Suppressor macrophage treated with lipopolysaccharide for 4 hours (primary cell): ENCODE measurements at regions not wholly inside any gene's neighbourhood (a gene's known extent, or its start where the extent isn't known, plus 50 kb on each side); places are given as distances from the start of the nearest gene placed in this dataset.

Experiments used
- DNase-seq: peaks from one replicate; pipeline ENCODE4 v3.0.0-alpha.2; 2020

- no peak for DNase-seq
Observed at GRCh38 chr6:163701762-163702161, 287.2 kb downstream of the QKI start.

GRCh38 chr6:163698086-163698485 is 283.6 kb downstream of the QKI start:
- DNase-seq = peak; percentile 52

- DNase-seq = peak; percentile 54
Observed at GRCh38 chr6:163696311-163696710, 281.8 kb downstream of the QKI start.

- DNase-seq = no peak
Observed at GRCh38 chr6:163695414-163695864, 280.9 kb downstream of the QKI start.

DNA sequence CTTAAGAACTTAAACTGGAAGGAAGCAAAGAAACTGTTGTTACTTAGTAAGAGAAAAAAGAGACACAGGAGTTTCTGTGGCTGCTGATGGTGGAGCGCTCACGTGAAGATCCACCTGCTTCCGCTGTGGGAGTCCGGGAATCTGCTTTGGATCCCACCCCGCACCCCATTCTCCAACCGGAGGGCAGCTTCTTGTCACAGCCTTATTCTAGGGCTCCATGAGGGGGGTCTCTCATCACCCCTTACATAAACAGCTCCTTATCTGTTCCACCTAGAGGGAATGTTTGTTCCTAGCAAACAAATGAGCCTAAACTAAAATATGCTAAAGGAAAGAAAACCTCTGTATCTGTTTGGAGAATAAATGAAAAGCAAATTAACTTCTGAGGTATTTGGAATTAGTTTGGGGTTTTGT is 280.5 kb downstream of the QKI start:
- DNase-seq = no peak

- DNase-seq = no peak
Observed at GRCh38 chr6:163694072-163694471, 279.6 kb downstream of the QKI start.

DNA sequence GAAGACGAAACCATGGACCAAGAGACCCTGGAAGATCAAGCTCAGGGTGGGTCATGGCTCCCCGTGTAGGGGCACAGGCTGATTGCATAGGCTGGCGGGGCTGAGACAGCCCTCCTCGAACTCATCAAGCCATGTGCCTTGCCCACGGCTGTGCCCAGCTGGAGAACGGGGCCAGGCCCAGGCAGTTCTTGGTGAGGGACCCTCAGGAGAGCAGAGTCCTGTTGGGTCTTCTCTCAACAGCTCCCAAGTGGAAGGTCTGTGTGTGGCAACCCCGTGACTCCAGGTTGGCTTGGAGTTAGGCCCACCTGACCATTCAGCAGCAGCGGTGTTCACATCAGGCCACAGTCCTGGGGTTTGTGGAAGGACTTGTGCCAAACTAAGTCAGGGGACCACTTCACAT is 276.5 kb downstream of the QKI start:
- DNase-seq = no peak

GRCh38 chr6:163688739-163689362 is 274.3 kb downstream of the QKI start:
- DNase-seq = no peak

GRCh38 chr6:163687075-163687474 is 272.6 kb downstream of the QKI start:
- DNase-seq = no peak

DNA sequence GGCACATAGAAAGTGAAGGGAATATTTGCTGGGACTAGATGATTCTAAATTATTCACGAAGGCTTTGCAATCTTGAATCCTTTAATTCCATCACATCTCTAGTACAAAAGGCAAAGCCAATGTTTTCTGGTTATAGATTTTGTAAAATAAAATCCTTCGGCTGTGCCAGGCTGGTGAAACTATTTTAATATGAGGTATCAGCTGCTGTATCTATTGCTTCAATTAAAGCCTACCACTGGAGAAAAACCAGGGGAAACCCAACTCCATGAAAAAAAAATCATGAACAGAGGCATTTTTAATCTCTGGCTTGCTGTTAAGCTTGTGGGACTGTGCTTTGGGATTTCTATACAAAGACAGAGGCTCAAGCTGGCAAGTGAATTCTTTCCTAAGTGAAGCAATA is 271.8 kb downstream of the QKI start:
- no peak for DNase-seq

GRCh38 chr6:163683105-163683622 is 268.6 kb downstream of the QKI start:
- no peak for DNase-seq

- no peak for DNase-seq
Observed at GRCh38 chr6:163679753-163680152, 265.2 kb downstream of the QKI start.

GRCh38 chr6:163679012-163679660 is 264.6 kb downstream of the QKI start:
- no peak for DNase-seq

DNA sequence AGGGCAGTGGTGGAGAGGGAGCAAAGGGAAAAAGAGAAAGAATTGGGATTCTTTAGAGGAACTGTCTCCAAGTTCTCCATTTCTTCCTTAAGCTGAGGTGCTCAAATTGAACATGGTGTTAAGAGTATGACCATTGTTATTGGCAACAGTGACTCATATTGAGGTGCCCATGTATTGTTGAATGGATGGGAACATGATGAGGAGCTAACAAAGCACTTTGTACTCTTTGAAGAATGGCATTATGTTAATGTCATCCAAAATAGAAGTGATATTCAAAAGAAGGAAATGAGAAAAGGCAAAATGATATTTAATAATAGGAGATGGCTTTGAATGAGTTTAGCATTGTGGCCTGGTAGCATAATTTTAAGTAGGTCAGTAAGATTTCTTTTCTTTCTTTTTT is 261.1 kb downstream of the QKI start:
- no peak for DNase-seq

- DNase-seq = no peak
Observed at GRCh38 chr6:163672710-163673109, 258.2 kb downstream of the QKI start.

DNA sequence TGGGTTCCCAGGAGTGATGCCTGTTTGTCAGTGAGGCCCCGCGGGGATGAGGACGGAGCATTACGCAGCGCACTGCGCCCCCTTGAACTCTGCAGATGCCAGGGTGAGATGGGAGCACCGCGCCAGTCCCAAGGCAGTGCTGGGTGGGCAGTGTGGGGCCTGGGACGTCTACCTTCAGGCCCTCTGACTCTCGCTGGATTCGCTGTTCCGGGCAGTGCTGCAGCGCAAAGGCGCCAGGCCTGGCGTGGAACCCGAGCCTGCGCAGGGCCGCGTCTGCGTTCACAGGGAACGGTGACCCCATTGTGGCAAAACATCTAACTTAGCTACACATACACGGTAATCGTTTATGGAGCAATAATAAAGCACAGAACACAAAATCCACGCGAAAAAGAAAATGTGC is 257.3 kb downstream of the QKI start:
- DNase-seq = no peak

GRCh38 chr6:163671355-163671754 is 256.8 kb downstream of the QKI start:
- DNase-seq = no peak

DNA sequence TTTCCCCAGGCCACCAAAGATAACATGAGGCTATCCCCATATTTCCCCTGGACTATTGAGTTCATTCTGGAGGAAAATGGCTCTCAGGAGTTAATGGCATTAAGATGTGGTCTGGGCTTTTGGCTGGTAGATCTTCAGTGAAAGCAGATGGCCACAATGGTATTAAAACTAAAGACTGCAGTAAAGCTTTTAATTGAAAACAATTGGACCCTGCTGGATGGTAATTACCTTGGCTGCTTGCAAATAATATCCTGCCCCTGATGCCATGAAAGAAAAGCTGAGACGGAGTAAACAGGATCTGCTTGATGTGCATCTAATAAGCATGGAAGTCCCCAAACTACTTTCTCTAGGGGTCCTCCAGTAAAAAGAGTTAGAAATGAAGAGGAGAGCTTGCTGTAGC is 255.8 kb downstream of the QKI start:
- DNase-seq = no peak

GRCh38 chr6:163668061-163668426 is 253.5 kb downstream of the QKI start:
- no peak for DNase-seq

- DNase-seq = peak; percentile 94
Observed at GRCh38 chr6:163667372-163668060, 253.0 kb downstream of the QKI start.

GRCh38 chr6:163665464-163665863 is 250.9 kb downstream of the QKI start:
- DNase-seq = no peak

DNA sequence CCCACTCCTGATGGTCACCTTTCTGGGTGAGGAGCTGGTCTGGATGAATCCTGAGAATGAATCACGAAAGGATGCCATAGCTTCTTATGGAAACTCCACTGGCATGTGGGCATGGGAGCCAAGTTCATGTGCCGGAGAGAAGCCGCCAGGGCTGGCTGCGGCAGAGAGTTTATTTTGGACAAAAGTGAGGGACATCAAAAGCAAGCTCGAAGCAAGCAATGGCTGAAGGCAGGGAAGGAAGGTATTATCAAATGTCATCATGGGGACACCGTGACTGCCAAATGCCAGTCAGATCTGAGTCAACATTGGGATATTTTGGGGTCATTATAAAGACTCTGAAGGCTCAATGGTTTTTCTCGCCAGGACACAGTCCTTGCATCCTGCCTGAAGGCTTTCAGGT is 249.1 kb downstream of the QKI start:
- no peak for DNase-seq

DNA sequence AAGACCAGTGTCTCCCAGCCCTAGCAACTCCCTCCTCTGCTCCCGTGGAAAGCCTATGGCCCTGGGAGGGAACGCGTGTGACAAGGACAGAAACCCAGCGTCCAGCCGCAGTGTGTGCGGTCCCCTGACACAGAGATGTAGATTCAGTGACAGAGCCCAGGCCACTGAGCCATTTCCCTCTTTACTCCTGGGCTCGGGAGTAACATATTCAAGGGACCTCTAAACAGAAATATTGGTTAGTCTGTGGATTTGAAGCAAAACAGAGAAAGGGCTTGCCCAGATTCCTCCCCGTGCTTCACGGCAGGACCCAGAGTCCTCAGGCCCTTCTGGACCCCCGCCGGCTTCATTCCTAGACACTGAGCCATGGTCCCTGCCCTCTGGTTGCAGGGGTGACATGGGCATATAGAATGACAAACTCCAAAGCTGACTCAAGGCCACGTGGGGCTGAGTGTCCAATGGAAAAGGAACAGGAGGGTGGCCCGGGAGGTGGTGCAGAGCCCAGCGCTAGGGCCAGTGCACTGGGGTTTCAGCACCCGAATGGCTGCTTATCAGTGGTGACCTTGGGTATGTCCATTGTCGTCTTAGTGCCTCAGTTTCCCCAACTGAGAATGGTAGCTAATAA is 248.2 kb downstream of the QKI start:
- no peak for DNase-seq

- peak; percentile 79 for DNase-seq
Observed at GRCh38 chr6:163661272-163661671, 246.8 kb downstream of the QKI start.
